OCI-M2 (cell line): ENCODE measurements at regions not wholly inside any gene's neighbourhood (a gene's known extent, or its start where the extent isn't known, plus 50 kb on each side); places are given as distances from the start of the nearest gene placed in this dataset.
"Not testable (repeated sequence)": the region's sequence is repeated elsewhere in the genome, so short reads cannot be mapped to it uniquely, and the experiment has no call there.

Experiments
- DNase-seq: peaks from one replicate; lab custom pipeline; 2025; ENCODE audit not compliant: unreplicated experiment; lab: John Stamatoyannopoulos, UW

DNA sequence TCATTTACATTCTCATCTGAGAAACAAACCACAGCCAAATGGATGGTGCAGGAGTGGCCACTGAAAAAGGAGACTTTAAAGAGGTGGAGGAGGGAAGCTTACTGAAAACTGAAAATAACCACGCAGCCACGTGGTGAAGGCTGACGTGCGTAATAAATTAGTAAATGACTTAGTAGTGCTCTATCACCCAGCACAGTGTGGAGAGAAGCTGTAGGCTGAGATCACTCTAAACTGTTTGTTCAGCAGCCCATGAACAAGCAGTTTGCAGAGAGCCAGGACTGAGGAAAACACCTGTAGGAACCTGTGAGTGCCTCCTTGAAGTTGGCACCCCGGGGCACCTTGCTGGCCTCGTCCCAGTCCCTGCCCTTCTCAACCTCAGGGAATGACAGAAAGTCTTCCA lies 193.0 kb downstream of the TXNL1 start:
- DNase-seq = no peak

DNA sequence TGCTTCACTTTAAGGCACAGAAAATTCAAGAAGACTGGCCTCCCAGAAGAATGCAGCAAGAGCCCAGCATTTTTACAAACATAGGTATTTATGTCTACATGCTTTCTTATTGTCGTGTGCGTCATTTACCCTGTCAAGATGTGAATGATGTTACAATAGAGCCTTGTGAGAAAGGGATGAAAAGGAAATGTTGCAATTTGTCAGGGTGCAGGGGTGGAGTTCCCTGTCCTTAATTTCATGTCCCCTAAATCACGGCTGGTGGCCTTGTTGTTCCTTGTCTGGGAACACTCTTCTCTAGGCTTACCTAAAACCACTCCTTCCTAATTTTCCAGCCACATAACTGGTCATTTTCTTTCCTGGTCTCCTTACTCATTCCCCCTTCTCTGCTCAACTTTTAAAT lies 194.2 kb downstream of the TXNL1 start:
- DNase-seq = no peak

DNA sequence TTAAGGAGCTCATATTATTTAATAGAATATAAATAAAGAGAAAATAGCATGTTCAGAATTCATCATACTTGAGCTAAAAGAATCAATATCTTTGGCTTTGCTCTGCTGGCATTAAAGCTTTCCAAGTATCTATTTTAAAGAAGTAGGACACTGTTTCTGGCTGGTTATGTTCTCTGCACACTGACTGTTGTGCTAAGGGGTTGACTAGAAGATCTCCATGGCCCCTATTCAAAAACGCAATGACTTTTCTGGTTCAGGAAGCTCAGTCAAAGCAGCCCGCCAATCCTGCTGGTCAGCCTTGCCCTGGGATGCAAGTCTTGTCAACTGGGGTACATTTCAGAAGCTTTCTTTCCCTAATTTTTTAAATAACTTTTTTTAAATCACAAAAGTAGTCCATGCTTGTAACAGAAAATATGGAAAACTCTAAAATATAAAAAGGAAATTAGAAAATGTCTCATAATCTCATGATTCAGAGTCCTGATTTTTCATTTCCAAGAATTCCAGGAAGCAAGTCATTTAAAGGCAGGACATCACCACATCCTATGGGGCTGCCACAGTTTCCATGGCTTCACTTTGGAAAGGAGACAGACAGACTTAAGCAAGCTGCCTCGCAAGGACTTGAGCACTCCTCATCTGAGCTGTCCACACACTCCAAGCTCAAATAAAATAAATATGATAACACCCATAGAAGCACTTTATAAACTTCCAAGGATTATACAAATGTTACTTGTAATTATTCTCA lies 195.1 kb downstream of the TXNL1 start:
- no peak for DNase-seq

DNA sequence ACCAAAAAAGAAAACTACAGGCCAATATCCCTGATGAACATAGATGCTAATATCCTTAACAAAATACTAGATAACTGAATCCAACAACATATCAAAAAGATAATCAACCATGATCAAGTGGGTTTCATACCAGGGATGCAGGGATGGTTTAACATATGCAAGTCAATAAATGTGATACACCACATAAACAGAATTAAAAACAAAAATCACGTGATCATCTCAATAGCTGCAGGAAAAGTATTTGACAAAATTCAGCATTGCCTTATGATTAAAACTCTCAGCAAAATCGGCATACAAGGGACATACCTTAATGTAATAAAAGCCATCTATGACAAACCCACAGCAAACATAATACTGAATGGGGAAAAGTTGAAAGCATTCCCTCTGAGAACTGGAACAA lies 199.9 kb downstream of the TXNL1 start:
- DNase-seq = not testable (repeated sequence)

DNA sequence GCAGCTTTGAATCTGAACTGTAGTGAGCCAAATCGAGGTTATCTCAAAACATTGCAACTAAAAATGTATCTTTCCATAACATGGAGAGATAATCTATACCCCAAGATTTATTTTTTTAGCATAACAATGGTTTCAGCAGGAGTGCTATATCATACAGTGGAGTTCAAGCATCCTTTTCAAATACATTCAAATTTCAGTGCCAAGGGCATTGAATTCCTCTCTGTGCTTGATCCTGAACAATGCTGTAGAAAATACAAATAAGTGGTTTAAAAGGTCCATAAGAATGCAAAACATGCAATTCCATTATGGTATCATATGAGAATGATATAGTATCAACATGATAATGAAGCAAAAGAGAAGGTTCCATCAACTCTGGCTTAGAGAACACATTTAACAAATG lies 201.7 kb downstream of the TXNL1 start:
- DNase-seq = no peak

DNA sequence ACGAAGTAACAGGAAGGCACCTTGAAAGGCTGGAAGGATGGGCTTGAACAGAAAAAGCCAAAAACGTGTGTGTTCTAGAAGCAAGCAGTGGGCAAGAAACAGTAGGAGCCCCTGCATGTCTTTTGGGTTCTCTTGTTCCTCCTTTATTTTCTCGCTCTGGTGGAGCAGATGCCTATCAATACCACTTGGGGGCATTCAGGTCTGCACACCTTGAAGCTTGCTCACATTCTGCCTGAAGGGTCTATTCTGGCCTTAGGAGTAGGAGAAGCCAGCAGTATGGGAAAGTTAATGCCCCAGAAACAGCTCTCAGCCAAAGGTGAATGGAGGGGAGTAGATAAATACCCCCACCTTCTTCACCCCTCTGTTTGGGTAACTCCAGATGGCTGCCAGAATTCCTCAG lies 204.5 kb downstream of the TXNL1 start:
- DNase-seq = no peak

DNA sequence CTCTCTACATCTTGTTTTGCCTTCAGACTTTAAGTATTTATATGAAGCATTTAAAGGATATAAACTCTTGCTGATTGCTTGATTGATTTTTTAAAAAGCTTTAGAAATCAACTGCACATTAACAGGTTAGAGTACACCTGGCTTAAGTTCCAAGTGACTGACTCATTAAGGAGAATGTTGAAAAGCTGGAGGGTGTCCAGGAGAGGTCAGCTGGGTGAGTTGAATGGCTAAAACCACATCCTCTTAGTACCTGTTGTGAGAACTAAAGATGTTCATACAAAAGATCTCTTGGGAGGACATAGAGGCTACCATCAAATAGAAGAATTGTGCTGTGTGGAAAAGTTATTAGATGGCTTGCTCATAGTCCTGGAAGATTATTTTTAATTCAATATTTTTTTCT lies 206.8 kb downstream of the TXNL1 start:
- no peak for DNase-seq

DNA sequence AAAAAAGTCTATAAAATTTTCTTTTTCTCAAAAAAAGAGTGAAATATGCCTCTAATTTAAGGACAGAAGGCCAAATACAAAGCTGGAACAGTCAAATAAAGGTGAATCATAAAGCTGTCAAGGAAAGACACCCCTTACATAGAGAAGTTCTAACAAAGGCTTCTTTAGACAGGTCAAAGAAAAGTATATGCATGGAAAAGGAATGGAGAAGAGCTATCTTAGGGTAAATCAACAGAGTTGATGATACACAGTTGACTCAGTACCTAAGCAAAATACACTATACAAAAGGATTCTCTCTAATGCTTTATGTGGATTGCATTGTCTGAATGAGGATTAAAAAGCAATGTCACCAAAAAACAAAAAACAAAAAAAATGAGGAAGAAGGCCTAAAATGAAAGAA lies 214.8 kb downstream of the TXNL1 start:
- no peak for DNase-seq

DNA sequence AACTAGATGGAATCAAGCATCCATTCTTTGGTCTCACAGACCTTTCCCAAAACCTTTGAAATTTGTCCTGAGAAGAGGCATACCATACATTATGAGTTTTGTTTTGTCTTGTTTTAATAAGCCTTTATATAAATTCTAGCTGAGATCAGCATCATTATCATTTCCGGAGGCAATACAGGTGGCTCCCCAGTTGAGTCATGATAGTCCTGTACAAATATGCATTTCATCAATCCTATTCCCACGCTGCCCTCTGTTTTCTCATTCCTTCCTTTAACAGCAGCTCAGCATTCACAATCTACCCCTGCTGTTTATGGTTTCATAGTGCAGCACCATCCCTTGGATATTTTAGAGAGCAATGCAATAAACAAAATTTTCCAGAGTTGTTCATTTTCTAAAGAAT lies 216.7 kb downstream of the TXNL1 start:
- no peak for DNase-seq

DNA sequence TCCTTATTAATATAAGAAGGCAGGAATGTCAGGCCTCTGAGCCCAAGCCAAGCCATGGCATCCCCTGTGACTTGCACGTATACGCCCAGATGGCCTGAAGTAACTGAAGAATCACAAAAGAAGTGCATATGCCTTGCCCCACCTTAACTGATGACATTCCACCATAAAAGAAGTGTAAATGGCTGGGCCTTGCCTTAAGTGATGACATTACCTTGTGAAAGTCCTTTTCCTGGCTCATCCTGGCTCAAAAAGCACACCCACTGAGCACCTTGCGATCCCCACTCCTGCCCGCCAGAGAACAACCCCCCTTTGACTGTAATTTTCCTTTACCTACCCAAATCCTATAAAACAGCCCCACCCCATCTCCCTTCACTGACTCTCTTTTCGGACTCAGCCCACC lies 217.5 kb downstream of the TXNL1 start:
- DNase-seq = not testable (repeated sequence)

DNA sequence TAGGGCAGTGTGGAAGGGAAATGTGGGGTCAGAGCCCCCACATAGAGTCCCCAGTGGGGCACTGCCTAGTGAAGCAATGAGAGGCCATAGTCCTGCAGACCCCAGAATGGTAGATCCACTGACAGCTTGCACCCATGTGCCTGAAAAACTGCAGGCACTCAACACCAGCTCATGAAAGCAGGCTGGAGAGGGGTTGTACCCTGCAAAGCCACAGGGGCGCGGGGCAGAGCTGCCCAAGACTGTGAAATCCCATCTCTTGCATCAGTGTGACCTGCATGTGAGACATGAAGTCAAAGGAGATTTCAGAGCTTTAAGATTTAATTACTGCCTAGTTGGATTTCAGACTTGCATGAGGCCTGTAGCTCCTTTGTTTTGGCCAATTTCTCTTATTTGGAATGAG lies 224.0 kb downstream of the TXNL1 start:
- DNase-seq = no peak

DNA sequence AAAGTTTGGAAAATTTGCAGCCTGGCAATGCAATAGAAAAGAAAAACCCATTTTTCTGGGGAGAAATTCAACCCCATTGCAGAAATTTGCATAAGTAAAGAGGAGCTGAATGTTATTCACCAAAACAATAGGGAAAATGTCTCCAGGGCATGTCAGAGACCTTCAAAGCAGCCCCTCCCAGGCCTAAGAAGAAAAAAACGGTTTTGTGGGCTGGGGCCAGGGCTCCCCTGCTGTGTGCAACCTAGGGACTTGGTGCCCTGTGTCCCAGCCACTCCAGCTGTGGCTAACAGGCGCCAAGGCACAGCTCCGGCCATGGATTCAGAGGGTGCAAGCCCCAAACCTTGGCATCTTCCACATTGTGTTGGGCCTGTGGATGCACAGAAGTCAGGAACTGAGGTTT lies 224.5 kb downstream of the TXNL1 start:
- DNase-seq = no peak

DNA sequence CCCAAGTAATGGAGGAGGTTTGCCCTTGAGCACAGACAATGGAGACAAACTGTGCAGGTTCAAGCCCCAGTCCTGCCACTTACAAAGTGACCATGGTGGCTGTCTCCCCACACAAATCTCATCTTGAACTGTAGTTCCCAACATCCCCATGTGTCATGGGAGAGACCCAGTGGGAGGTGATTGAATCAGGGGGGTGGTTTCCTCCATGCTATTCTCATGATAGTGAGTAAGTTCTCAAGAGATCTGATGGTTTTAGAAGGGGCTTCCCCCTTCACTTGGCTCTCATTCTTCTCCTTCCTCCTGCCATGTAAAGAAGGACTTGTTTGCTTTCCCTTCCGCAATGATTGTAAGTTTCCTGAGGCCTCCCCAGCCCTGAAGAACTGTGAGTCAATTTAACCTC lies 225.4 kb downstream of the TXNL1 start:
- no peak for DNase-seq

DNA sequence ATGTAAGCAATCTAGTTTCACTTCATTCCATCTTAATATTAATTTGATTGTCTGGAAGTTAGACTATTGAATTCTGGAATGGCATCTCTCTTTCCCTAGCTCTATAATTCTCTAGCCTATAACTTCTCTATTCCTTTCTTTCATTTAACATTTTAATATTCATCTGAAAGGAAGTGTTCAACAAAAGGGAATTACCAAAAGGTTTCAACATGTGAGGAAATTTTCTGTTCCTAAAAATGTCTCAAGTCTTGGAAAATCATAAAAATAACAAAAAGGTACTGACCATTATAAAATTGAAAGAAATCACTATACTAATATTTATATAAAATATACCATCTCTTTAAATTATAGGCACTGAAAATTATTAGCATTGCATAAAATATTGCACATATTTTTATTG lies 228.7 kb downstream of the TXNL1 start:
- DNase-seq = no peak

DNA sequence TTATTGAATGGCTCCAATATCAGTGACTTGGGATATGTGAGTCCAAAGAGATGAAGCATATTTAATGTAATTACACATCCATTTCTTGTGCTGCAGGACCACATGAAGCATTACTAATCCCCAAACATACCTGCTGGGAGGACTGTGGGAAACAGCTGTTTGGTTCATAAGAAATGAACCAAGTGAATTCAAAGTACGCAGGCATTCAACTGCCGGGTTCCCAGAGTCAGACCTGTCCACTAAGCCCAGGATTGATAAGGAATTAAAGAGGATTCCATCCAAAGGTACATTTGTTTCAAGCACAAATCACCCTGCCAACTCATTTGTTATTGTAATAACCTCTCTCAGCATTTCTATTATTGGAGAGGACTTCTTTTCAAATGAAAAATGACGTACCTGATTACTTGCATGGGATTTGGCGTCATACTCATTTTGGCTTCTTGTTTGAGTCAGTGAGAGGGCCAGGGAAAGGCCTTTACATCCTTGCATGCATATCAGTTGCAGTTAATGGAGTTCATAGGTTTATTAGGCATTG lies 230.7 kb downstream of the TXNL1 start:
- no peak for DNase-seq

DNA sequence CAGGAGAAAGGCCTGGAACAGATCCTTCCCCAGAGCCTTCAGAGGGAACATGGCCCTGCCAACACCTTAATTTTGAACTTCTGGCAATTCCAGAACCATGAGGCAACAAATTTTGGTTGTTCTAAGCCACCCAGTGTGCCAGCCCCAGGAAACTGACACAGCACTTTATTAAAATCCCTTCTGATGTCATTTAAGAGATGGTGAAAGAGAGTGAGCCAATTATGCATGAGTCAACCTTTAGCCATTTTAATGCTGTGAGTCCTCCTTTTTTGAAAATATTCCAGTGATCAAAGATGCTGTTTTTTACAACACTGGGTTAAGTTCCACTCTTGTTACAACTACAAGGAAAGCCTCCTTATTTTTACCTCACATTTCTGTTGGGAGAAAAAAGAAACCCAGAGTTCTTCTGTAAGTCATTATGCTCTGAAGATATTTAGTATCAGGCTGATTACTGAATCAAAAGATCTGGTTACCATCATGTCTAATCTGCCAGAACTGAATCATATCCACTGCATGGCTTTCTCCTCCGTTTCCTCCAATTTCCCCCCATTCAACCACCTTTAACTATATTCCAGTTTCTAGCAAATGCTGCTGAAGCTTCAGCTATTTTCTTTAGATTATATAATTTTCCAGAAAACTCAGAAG lies 235.4 kb downstream of the TXNL1 start:
- DNase-seq = no peak

DNA sequence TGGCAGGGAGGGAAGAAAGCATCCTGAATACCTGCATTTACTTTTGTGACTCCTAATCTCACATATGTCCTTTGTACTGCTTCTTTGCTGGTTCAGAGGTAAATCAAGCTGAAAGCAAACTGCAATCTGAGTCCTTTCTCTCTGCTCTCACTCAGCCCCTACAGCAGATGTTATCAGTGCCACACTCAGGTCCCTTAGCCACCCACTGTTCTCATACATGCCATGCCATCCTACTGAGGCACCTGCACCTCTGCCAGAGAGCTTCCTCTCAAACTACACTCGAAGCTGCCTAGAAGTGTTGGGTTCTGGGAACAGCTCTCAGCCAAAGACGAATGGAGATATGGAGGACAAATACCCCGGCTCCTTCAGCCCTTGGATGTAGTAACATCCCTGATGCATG lies 244.5 kb downstream of the TXNL1 start:
- no peak for DNase-seq

DNA sequence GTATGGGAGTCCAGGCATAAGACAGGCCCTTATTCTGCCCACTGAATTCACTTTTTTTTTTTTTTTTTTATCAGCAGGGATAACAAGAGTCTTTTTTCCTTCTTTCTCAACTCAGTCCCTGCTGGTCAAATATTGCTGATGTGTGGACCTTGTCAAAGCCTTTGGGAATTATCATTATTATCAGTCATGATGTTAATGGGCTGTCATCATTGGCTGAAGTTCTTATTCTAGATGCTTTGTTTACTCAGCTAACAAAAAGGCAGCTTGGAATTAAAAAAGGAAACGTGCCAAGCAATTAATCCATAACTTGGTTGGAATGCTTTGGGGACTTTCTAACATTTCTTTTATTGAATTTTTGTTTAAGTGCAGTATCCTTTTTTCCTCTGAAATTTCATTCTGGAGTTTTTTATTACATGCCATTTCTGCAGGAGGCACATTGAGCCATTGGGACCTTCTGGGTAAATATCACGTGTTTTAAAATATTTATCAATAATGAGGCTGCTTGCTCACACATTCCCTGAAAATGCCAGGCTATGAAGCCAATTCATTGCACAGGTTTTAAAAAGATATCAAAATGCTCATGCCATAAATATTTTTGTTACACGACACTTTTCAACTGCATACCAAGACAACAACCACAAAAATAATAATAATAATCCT lies 246.3 kb downstream of the TXNL1 start:
- no peak for DNase-seq

DNA sequence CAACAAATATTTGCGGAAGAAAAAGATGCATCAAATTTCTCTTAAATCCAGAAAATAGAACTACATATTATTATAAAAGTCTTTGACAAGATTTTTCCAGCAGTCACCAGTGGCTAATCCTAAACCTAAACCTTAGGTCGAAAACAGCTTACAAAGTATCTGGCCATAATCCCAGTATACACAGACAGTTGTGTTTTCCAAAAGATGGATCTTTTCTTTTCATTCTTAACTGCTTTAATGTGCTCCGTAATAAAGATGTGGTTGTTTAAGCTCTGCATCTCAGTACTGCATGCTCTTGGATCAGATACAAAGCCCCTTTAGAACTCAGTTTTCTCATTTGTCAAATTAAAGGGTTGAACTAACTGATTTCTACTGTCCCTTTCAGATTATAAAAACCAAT lies 247.8 kb downstream of the TXNL1 start:
- no peak for DNase-seq

DNA sequence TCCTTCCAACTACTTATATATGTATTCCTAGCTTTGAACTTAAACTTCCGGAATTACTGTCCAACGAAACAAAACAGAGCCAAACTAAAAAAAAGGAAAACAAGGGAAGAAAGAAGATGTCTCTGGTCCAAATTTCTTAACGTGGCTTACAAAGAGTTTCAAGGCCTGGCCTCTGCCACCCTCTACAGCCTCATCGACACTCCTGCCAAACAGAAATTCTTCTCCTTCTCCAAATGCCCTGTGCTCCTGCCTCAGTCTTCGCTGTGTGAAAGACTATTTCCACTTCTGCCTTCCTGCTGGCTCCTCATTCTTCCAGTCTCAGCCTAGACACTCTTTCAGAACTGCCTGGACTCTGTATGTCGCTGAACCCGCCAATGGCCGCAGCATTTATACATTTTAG lies 249.2 kb downstream of the TXNL1 start:
- DNase-seq = no peak

DNA sequence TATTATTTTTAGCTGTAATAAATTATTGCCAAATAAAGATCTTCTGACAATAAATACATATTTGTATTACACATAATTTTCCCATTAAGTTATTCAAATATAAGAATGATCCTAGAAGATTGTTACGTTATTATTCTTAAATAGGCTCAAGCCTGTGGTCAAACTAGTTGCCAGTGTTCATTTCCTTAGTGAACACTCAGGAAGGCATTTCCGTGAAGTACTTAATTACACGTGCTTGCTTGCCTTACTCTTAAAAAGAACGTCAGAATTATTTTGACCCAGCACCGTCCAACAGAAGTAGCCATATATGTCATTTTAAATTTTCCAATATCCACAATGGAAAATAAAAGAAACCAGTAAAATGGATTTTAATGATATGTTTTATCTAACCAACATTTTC lies 249.8 kb downstream of the TXNL1 start:
- DNase-seq = no peak

DNA sequence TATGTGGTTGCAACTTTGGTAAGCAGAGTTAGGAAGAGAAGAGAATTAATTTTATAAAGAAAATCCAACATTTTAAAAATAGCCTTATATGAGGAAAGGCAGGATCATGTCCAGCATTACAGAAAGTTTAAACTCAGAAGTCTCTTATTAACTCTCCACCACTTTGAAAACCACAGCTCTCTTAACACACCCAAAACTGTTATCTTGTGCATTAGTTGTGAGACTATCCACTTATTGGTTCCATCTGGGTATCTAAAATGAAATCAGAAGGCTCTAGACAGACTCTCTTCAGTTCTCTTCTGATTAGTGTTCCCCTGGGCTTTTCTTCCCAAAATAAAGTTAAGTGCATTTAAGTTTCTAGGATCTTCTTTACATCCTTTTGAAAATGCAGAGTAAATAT lies 251.5 kb downstream of the TXNL1 start:
- DNase-seq = no peak
